ENCODE measurements at regions not wholly inside any gene's neighbourhood (a gene's known extent, or its start where the extent isn't known, plus 50 kb on each side); places are given as distances from the start of the nearest gene placed in this dataset.

- no peak for TF ChIP-seq CTCF (IDR thresholded peaks at IDR 0.05)
- TF ChIP-seq POLR2A (IDR thresholded peaks at IDR 0.05), result no peak
Measured at GRCh38 chr3:30112411-30112810, 494.0 kb upstream of the TGFBR2 start.
